Tibial nerve (tissue), 4 donors: ENCODE measurements at regions not wholly inside any gene's neighbourhood (a gene's known extent, or its start where the extent isn't known, plus 50 kb on each side); places are given as distances from the start of the nearest gene placed in this dataset.

Source experiments
- DNase-seq, 2 donors: peaks; one replicate each; pipeline ENCODE4 v3.0.0-alpha.2; 2019; ENCODE audit warnings: low spot score in 2 of 2
- H3K27ac ChIP-seq, 4 donors: fragments of 200-600 bp; sonication (generic) in 3 of 4; one replicate each; pipeline ENCODE4 v1.5.1; 2017 to 2019; ENCODE audit warnings: mild to moderate bottlenecking in 1 of 4
- H3K27me3 ChIP-seq, 2 donors: fragments of 200-600 bp; sonication (generic) in 1 of 2; one replicate each; pipeline versions ENCODE4 v1.5.1 to v1.6.0; 2017 to 2019
- H3K36me3 ChIP-seq, 3 donors: fragments of 200-600 bp; sonication (generic); one replicate each; pipeline ENCODE4 v1.5.1; 2018 to 2019
- H3K4me1 ChIP-seq, 4 donors: fragments of 200-600 bp; sonication (generic) in 3 of 4; one replicate each; pipeline ENCODE4 v1.5.1; 2017 to 2019
- H3K4me3 ChIP-seq, 4 donors: fragments of 200-600 bp; sonication (generic) in 3 of 4; one replicate each; pipeline ENCODE4 v1.5.1; 2017 to 2019; ENCODE audit warnings: mild to moderate bottlenecking in 1 of 4, moderate library complexity in 1 of 4
- H3K9me3 ChIP-seq, 4 donors: fragments of 200-600 bp; sonication (generic) in 3 of 4; one replicate each; pipeline ENCODE4 v1.5.1; 2017 to 2019
- CTCF ChIP-seq, 5 experiments: fragments of 200-600 bp in 3 of 5; fragments of 450-650 bp in 2 of 5; sonication (generic) in 3 of 5; IDR thresholded peaks; one replicate each; pipeline ENCODE4 v1.5.1; 2016 to 2019; ENCODE audit warnings: antibody characterized with exemption in 5 of 5, mild to moderate bottlenecking in 3 of 5, moderate library complexity in 2 of 5
- EP300 ChIP-seq, 2 donors: sonication (generic); formaldehyde crosslinking; IDR thresholded peaks; one replicate each; pipeline ENCODE4 v1.6.1; 2017; ENCODE audit warnings: antibody characterized with exemption in 2 of 2, mild to moderate bottlenecking in 1 of 2
- POLR2A ChIP-seq, 2 donors: fragments of 450-650 bp; IDR thresholded peaks; one replicate each; pipeline ENCODE4 v1.6.1; 2017; ENCODE audit warnings: antibody characterized with exemption in 2 of 2, mild to moderate bottlenecking in 2 of 2, moderate library complexity in 2 of 2
- WGBS, 2 donors: methylation state at CpG; one replicate each; pipeline ENCODE4 v1.1.5; 2018; 5-methylcytosine and 5-hydroxymethylcytosine counted together

DNA sequence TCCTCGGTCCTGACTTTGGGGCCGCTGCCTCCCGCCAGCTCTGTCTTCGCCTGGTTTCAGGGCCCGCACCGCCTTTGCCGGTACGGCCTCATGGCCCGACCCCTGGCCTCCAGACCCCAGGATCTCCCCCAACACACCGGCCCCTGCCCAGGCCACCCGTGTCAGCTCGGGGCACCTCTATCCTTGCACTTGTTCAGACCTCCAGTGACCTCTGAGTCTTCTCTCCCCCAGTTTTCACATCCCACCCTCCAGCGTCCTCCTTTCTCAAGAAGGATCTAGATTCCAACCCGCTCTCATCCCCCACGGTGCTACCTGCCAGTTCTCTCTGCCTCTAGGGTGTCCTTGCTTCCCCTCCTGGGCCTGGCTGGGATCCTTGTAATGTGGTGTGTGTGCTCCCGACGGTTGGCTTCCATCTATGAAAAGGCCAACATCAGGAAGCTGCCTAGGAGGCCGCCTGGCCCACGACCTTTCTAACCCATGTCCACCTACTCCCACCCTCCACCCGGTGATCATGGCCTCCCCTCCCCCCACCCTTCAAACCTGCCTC lies 61.1 kb downstream of the SPATA31C2 start:
- peak overlapping the region; percentile 25 to 65 (median 59) for H3K4me3 ChIP-seq
- WGBS, 2 donors: 44 to 52% methylated on average over 20 of the region's 20 CpGs

DNA sequence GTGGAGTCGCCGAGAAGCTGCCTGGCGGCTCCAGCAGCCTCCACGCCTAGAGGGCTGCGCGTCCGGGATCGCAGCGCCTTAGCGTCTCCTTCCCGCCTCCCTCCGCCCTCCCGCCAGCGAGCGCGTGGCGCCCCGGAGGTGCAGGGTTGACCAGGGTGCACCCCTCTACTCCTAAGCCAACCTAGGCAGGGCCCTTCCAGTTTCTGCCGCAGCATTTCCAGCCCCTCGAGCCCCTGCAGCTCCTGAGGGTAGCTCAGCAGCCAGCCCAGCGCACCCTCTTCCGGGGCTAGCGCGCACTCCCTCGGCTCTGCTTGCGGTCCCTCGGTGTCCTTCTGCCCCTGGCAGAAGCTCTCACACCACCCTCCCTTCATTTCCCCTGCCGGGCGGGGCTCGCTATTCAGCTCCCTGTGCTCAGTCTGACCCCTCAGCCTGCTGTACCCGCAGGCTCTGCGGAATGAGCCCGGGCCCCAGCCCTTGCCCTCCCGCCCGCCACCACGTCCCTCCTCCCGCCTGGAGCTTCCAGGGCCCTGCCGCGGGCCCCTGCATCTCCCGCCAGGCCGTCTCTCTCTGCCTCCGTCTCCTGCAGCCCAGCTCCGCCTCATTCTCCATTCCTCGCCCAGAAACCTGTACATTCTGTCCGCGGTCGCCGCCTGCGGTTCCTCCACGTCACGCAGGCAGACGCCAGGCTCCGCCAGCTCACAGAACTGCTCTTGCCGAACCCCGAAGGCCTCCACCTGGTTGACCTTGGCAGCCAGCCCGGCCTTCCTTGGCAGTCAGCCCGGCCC lies 61.8 kb downstream of the SPATA31C2 start:
- H3K4me3 ChIP-seq: peak overlapping the region; percentile 25 to 65 (median 59)
- DNase-seq: peak; percentile 65 to 67
- peak overlapping the region in 3 of 4 donors; percentile 36 to 83 (median 82) for H3K27ac ChIP-seq
- 1 to 2% methylated on average over 47 to 53 of the region's 57 CpGs for WGBS, 2 donors
- H3K27me3 ChIP-seq: peaks cover 0 to 6% of the 10 kb centered on the region in 2 donors
- H3K9me3 ChIP-seq: no peaks in the 10 kb centered on the region
- no peaks in the 10 kb centered on the region for H3K36me3 ChIP-seq
- peaks cover 0 to 22% (median 6%) of the 10 kb centered on the region in 4 donors for H3K4me1 ChIP-seq
- TF ChIP-seq CTCF (IDR thresholded peaks at IDR 0.05) (no peak), POLR2A (IDR thresholded peaks at IDR 0.05) (no peak), EP300 (IDR thresholded peaks at IDR 0.05) (peak in 1 of 2 donors; percentile 61)

More for the DNA sequence above, 61.1 kb downstream of the SPATA31C2 start:
- no peak for DNase-seq
- H3K27me3 ChIP-seq: peaks cover 0 to 6% of the 10 kb centered on the region in 2 donors
- H3K9me3 ChIP-seq: no peaks in the 10 kb centered on the region
- peaks cover 0 to 22% (median 6%) of the 10 kb centered on the region in 4 donors for H3K4me1 ChIP-seq
- TF ChIP-seq POLR2A (IDR thresholded peaks at IDR 0.05) (no peak), EP300 (IDR thresholded peaks at IDR 0.05) (no peak), CTCF (IDR thresholded peaks at IDR 0.05) (no peak)
- H3K27ac ChIP-seq: peak overlapping the region in 3 of 4 donors; percentile 36 to 83 (median 82)
- no peaks in the 10 kb centered on the region for H3K36me3 ChIP-seq

GRCh38 chr9:88075966-88076285 lies 62.3 kb downstream of the SPATA31C2 start:
- H3K4me1 ChIP-seq: peaks cover 0 to 22% (median 6%) of the 10 kb centered on the region in 4 donors
- WGBS, 2 donors: 3 to 4% methylated on average over 12 of the region's 12 CpGs
- peak overlapping the region in 2 of 4 donors; percentile 82 to 83 for H3K27ac ChIP-seq
- H3K36me3 ChIP-seq: no peaks in the 10 kb centered on the region
- H3K27me3 ChIP-seq: peaks cover 0 to 6% of the 10 kb centered on the region in 2 donors
- DNase-seq: no peak
- H3K9me3 ChIP-seq: no peaks in the 10 kb centered on the region
- TF ChIP-seq CTCF (IDR thresholded peaks at IDR 0.05): peak in 1 of 5 experiments; percentile 7
- TF ChIP-seq EP300 (IDR thresholded peaks at IDR 0.05): no peak
- TF ChIP-seq POLR2A (IDR thresholded peaks at IDR 0.05): no peak
- H3K4me3 ChIP-seq: peak overlapping the region; percentile 25 to 65 (median 59)

DNA sequence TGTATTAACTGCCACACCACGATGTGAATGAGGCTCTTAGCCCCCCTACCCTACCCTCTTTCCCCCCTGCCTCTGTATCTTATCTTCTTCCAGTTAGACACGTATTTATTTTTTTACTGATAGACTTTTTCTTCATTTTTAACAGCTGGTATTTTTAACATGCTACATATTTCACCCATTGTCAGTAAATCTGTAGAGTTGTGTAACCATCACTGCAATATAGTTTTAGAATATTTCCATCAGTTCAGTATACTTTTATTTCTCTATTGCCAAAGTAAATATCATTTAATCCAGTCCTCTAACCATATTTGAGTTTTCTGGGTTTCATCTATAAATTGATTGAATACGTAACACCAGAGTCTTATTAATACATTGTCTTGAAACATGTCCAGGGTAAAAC lies 62.8 kb downstream of the SPATA31C2 start:
- no peak for TF ChIP-seq CTCF (IDR thresholded peaks at IDR 0.05)
- TF ChIP-seq POLR2A (IDR thresholded peaks at IDR 0.05): no peak
- no peak for TF ChIP-seq EP300 (IDR thresholded peaks at IDR 0.05)
- H3K9me3 ChIP-seq: no peaks in the 10 kb centered on the region
- H3K36me3 ChIP-seq: no peaks in the 10 kb centered on the region
- 52 to 56% methylated on average over 3 of the region's 3 CpGs for WGBS, 2 donors
- H3K27ac ChIP-seq: peak overlapping the region in 1 of 4 donors; percentile 83
- H3K4me1 ChIP-seq: peaks cover 0 to 22% (median 6%) of the 10 kb centered on the region in 4 donors
- H3K4me3 ChIP-seq: peak overlapping the region in 1 of 4 donors; percentile 61
- peaks cover 0 to 6% of the 10 kb centered on the region in 2 donors for H3K27me3 ChIP-seq
- no peak for DNase-seq

- 95 to 96% methylated on average over 5 of the region's 5 CpGs for WGBS, 2 donors
- peaks cover 0 to 22% (median 6%) of the 10 kb centered on the region in 4 donors for H3K4me1 ChIP-seq
- H3K9me3 ChIP-seq: no peaks in the 10 kb centered on the region
- TF ChIP-seq POLR2A (IDR thresholded peaks at IDR 0.05) (no peak), EP300 (IDR thresholded peaks at IDR 0.05) (no peak), CTCF (IDR thresholded peaks at IDR 0.05) (no peak)
- no peaks in the 10 kb centered on the region for H3K36me3 ChIP-seq
- H3K27ac ChIP-seq: no peak overlapping the region
- H3K27me3 ChIP-seq: peaks cover 0 to 6% of the 10 kb centered on the region in 2 donors
- DNase-seq: no peak
- no peak overlapping the region for H3K4me3 ChIP-seq
Observed at GRCh38 chr9:88074931-88075330, 63.3 kb downstream of the SPATA31C2 start.
